ENCODE measurements at regions not wholly inside any gene's neighbourhood (a gene's known extent, or its start where the extent isn't known, plus 50 kb on each side); places are given as distances from the start of the nearest gene placed in this dataset.
"Not testable (repeated sequence)": the region's sequence is repeated elsewhere in the genome, so short reads cannot be mapped to it uniquely, and the experiment has no call there.

GRCh38 chr11:109933126-109933525, 160.1 kb upstream of the ZC3H12C start:
- DNase-seq: no peak

- no peak for DNase-seq
Measured at GRCh38 chr11:109934151-109934550, 159.0 kb upstream of the ZC3H12C start.

GRCh38 chr11:109936661-109937180, 156.5 kb upstream of the ZC3H12C start:
- DNase-seq: no peak

GRCh38 chr11:109937968-109938367, 155.2 kb upstream of the ZC3H12C start:
- DNase-seq: no peak

GRCh38 chr11:109939166-109939810, 153.9 kb upstream of the ZC3H12C start:
- DNase-seq: peak in 17 of 58 donors; percentile 2 to 58 (median 12)

GRCh38 chr11:109940816-109941215, 152.4 kb upstream of the ZC3H12C start:
- DNase-seq: no peak

GRCh38 chr11:109945626-109946321, 147.4 kb upstream of the ZC3H12C start:
- DNase-seq: no peak

- peak in 55 of 58 donors; percentile 12 to 93 (median 71) for DNase-seq
Measured at GRCh38 chr11:109946322-109946846, 146.8 kb upstream of the ZC3H12C start.

GRCh38 chr11:109954534-109954933, 138.7 kb upstream of the ZC3H12C start:
- DNase-seq: no peak

- DNase-seq: no peak
Measured at GRCh38 chr11:109956124-109956793, 136.9 kb upstream of the ZC3H12C start.

- no peak for DNase-seq
Measured at GRCh38 chr11:109957000-109957399, 136.2 kb upstream of the ZC3H12C start.

GRCh38 chr11:109957601-109958000, 135.6 kb upstream of the ZC3H12C start:
- no peak for DNase-seq

- DNase-seq: no peak
Measured at GRCh38 chr11:109958131-109958820, 134.9 kb upstream of the ZC3H12C start.

- DNase-seq: no peak
Measured at GRCh38 chr11:109958821-109959166, 134.4 kb upstream of the ZC3H12C start.

GRCh38 chr11:109960831-109961230, 132.4 kb upstream of the ZC3H12C start:
- peak in 27 of 58 donors; percentile 4 to 48 (median 16) for DNase-seq

GRCh38 chr11:109961261-109961660, 131.9 kb upstream of the ZC3H12C start:
- DNase-seq: no peak

- no peak for DNase-seq
Measured at GRCh38 chr11:109963101-109963500, 130.1 kb upstream of the ZC3H12C start.

GRCh38 chr11:109964487-109964886, 128.7 kb upstream of the ZC3H12C start:
- DNase-seq: no peak

GRCh38 chr11:109965445-109965844, 127.7 kb upstream of the ZC3H12C start:
- not testable (repeated sequence) for DNase-seq

- DNase-seq: not testable (repeated sequence)
Measured at GRCh38 chr11:109965926-109966325, 127.3 kb upstream of the ZC3H12C start.

GRCh38 chr11:109967136-109967535, 126.1 kb upstream of the ZC3H12C start:
- not testable (repeated sequence) for DNase-seq
